HG02852 (cell line): ENCODE measurements at regions not wholly inside any gene's neighbourhood (a gene's known extent, or its start where the extent isn't known, plus 50 kb on each side); places are given as distances from the start of the nearest gene placed in this dataset.
"Not testable (repeated sequence)": the region's sequence is repeated elsewhere in the genome, so short reads cannot be mapped to it uniquely, and the experiment has no call there.

Source experiments
- ATAC-seq: cut with Tn5 transposase; IDR thresholded peaks from one replicate; pipeline ENCODE4 v1.9.1; 2021; ENCODE audit warnings: mild to moderate bottlenecking, moderate library complexity; ENCODE audit not compliant: unreplicated experiment

- no peak for ATAC-seq
Measured at GRCh38 chrX:79511799-79512198, 144.7 kb upstream of the ITM2A start.

GRCh38 chrX:79506001-79506400 lies 138.9 kb upstream of the ITM2A start:
- no peak for ATAC-seq

- no peak for ATAC-seq
Measured at GRCh38 chrX:79482686-79483085, 115.6 kb upstream of the ITM2A start.

GRCh38 chrX:79477691-79478090 lies 110.6 kb upstream of the ITM2A start:
- no peak for ATAC-seq

DNA sequence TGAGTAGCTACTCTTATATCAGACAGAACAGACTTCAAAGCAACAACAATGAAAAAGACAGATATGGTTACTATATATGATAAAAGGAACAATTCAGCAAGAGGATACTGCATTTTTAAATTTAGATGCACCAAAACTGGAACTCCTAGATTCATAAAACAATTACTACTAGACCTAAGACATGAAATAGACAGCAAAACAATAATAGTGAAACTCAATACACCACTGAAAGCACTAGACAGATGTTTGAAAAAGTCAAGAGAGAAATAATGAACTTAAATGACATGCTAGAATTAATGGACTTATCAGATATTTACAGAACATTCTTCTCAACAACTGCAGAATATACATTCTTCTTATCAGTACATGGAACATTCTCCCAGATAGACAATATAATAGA lies 99.5 kb upstream of the ITM2A start:
- peak; percentile 75 for ATAC-seq

DNA sequence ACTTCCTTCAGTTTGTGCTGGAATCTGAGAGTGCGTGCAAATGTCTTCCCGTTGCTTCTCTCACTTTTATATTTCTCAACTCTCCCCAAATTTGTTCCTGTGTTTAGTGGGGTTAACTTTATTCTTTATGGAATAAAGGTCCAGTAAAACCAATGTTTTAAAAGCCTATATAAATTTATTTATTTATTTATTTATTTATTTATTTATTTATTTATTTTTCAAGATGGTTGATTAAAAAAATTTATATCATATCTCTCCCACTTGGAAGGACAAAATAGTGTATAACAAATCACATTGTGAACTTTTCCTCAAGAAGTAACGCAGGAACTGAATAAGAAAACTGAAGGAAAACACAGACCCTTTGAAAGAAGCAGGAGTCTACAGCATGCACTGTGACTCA lies 95.3 kb upstream of the ITM2A start:
- ATAC-seq: no peak

GRCh38 chrX:79456593-79456992 lies 89.5 kb upstream of the ITM2A start:
- ATAC-seq: not testable (repeated sequence)

- ATAC-seq: no peak
Measured at GRCh38 chrX:79452881-79453280, 85.7 kb upstream of the ITM2A start.

GRCh38 chrX:79444694-79445210 lies 77.6 kb upstream of the ITM2A start:
- ATAC-seq: no peak

DNA sequence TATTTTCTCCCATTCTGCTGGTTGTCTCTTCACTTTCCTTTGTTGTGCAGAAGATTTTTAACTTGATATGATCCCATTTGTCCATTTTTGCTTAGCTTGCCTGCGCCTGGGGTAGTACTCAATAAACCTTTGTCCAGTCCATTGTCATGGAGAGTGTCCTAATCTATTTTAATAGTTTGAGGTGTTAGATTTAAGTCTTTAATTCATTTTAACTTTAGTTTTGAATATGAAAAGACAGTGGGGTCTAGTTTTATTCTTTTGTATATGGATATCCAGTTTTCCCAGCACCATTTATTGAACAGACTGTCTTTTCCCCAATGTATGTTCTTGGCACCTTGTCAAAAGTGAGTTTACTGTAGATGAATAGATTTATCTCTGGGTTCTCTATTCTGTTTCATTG lies 76.0 kb upstream of the ITM2A start:
- ATAC-seq: no peak

- no peak for ATAC-seq
Measured at GRCh38 chrX:79440336-79440735, 73.2 kb upstream of the ITM2A start.
